ENCODE measurements at regions not wholly inside any gene's neighbourhood (a gene's known extent, or its start where the extent isn't known, plus 50 kb on each side); places are given as distances from the start of the nearest gene placed in this dataset.

GRCh38 chr3:101117465-101117864 is 124.2 kb upstream of the ABI3BP start:
- TF ChIP-seq SMC3 (IDR thresholded peaks at IDR 0.05; ENCODE audit: low read depth, low read length) (no peak), CTCF (conservative IDR thresholded peaks at IDR 0.05; ENCODE audit: low read depth, low read length) (no peak), MXI1 (IDR thresholded peaks at IDR 0.05; ENCODE audit: borderline replicate concordance, low read depth, low read length) (no peak), MAFK (IDR thresholded peaks at IDR 0.05; ENCODE audit: low read depth, low read length) (no peak), RAD21 (IDR thresholded peaks at IDR 0.05; ENCODE audit: low read length) (no peak), CEBPB (IDR thresholded peaks at IDR 0.05; ENCODE audit: low read depth, low read length) (0 out of 2 replicates have a peak, but pooled peaks have one; percentile 12), CHD1 (IDR thresholded peaks at IDR 0.05; ENCODE audit: low read depth, low read length) (no peak), RFX5 (IDR thresholded peaks at IDR 0.05; ENCODE audit: low read depth, low read length) (no peak), POLR2A (IDR thresholded peaks at IDR 0.05; ENCODE audit: low read depth, low read length) (no peak), RCOR1 (IDR thresholded peaks at IDR 0.05; ENCODE audit: insufficient replicate concordance, low read length) (no peak), FOS (IDR thresholded peaks at IDR 0.05; ENCODE audit: low read depth, low read length) (no peak), BHLHE40 (IDR thresholded peaks at IDR 0.05; ENCODE audit: low read depth, low read length) (no peak)
- TF ChIP-seq, protein P1, sequence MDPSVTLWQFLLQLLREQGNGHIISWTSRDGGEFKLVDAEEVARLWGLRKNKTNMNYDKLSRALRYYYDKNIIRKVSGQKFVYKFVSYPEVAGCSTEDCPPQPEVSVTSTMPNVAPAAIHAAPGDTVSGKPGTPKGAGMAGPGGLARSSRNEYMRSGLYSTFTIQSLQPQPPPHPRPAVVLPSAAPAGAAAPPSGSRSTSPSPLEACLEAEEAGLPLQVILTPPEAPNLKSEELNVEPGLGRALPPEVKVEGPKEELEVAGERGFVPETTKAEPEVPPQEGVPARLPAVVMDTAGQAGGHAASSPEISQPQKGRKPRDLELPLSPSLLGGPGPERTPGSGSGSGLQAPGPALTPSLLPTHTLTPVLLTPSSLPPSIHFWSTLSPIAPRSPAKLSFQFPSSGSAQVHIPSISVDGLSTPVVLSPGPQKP (IDR thresholded peaks at IDR 0.05; ENCODE audit: borderline replicate concordance, low read depth, low read length), result no peak
- TF ChIP-seq, protein P2, sequence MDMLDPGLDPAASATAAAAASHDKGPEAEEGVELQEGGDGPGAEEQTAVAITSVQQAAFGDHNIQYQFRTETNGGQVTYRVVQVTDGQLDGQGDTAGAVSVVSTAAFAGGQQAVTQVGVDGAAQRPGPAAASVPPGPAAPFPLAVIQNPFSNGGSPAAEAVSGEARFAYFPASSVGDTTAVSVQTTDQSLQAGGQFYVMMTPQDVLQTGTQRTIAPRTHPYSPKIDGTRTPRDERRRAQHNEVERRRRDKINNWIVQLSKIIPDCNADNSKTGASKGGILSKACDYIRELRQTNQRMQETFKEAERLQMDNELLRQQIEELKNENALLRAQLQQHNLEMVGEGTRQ (IDR thresholded peaks at IDR 0.05; ENCODE audit: low read depth, low read length), result no peak

Data from IMR-90 (cell line).